Retinal pigment epithelial cell (primary cell): ENCODE measurements at regions not wholly inside any gene's neighbourhood (a gene's known extent, or its start where the extent isn't known, plus 50 kb on each side); places are given as distances from the start of the nearest gene placed in this dataset.

ENCODE experiments used
- DNase-seq: peaks from one replicate; pipeline ENCODE4 v3.0.0-alpha.2; 2010; ENCODE audit warnings: low read depth
- H3K4me3 ChIP-seq: 2 replicates; pipeline ENCODE4 v1.5.1; 2011; ENCODE audit warnings: mild to moderate bottlenecking, low read length, control low read depth, moderate library complexity
- TF ChIP-seq, protein P1 (sequence below): conservative IDR thresholded peaks from 2 replicates; pipeline ENCODE4 v1.5.1; 2011; ENCODE audit warnings: low read depth, low read length, control low read depth, inconsistent platforms

DNA sequence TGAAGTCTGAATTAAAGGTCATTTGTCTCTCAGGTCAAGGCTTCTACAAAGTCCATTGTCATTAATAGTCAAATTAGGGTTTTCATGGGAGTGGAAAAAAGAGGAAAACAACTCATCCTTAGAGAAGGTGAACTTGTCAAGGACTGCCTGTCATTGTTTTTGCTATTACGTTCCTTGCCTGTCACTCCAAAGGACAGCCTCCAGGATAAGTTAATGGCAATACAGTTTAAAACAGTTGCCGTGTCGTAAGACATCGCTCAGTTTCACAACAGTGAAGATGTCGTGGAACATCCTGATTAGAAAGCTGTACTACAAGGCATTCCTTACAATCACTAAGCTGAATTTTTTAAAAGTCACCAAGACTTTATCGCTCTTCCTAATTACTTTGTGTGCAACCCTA is 466.8 kb upstream of the SMIM31 start:
- H3K4me3 ChIP-seq, result no peak overlapping the region
- no peak for DNase-seq
- TF ChIP-seq, protein P1, sequence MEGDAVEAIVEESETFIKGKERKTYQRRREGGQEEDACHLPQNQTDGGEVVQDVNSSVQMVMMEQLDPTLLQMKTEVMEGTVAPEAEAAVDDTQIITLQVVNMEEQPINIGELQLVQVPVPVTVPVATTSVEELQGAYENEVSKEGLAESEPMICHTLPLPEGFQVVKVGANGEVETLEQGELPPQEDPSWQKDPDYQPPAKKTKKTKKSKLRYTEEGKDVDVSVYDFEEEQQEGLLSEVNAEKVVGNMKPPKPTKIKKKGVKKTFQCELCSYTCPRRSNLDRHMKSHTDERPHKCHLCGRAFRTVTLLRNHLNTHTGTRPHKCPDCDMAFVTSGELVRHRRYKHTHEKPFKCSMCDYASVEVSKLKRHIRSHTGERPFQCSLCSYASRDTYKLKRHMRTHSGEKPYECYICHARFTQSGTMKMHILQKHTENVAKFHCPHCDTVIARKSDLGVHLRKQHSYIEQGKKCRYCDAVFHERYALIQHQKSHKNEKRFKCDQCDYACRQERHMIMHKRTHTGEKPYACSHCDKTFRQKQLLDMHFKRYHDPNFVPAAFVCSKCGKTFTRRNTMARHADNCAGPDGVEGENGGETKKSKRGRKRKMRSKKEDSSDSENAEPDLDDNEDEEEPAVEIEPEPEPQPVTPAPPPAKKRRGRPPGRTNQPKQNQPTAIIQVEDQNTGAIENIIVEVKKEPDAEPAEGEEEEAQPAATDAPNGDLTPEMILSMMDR, result no peak

DNA sequence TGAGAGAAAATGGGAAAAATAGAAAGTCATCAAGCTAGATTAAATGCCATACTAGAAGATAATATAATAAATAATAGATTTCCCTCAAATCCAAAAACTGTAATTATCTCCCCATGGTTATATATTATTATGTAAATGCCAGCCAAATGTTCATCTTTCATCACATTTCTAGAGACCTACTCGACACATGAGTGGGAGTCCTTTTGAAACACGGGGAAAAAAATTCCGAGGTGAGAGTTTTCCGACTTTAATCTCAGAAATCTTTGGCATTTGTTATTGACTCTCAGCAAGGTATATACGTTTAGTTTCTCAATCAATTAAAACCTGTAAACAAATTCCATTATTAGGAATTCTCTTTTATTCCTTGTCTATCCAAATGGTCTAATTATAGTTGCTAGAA is 465.4 kb upstream of the SMIM31 start:
- TF ChIP-seq, protein P1, result no peak
- H3K4me3 ChIP-seq, result no peak overlapping the region
- DNase-seq, result no peak

DNA sequence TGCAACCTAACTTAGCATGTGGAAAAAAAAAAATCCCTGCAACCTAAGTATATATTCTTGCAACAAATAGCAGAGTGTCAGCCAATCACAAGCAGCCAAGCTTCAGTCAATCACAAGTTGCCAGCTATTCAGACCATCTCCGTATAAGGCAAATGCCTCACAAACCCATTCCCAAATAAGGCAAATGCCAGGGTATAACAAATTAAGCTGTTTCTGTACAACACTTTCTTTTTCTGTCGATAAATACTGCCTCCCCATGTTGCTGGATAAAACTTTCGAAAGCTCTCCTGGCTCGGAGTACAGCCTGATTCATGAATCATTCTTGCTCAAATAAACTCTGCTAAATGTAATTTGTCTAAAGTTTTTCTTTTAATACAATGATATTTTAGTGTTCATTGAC is 460.7 kb upstream of the SMIM31 start:
- H3K4me3 ChIP-seq, result no peak overlapping the region
- TF ChIP-seq, protein P1, result no peak
- DNase-seq, result no peak

DNA sequence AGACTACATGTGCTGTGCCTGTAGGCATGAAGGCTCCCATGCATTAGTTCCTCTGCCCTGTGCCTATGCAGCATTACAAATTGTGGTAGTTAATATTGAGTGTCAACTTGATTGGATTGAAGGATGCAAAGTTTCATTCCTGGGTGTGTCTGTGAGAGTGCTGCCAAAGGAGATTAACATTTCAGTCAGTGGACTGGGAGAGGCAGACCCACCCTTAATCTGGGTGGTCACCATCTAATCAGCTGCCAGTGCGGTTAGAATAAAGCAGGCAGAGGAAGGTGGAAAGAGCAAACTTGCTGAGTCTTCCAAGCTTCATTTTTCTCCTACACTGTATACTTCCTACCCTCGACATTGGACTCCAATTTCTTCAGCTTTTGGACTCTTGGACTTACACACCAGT is 460.2 kb upstream of the SMIM31 start:
- no peak overlapping the region for H3K4me3 ChIP-seq
- DNase-seq, result peak; percentile 30
- TF ChIP-seq, protein P1, result no peak

DNA sequence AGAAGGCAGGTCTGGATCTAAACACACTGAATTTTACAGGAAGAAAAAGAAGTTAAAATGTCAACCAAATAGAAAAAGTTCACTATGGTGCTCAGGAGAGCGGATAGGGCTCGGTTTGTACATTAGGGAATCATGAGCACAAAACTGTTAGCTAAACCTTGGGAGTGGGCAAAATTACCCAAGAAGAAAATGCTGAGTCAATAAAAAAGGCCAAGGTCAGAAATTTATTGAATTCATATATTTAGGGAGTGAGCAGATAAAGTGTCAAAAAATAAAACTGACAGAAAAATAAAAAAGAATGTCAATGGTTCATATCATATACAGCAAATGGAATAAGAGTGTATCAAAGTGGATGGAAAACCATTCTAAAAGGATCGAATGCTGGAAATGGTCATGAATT is 452.5 kb upstream of the SMIM31 start:
- TF ChIP-seq, protein P1, result no peak
- no peak overlapping the region for H3K4me3 ChIP-seq
- DNase-seq, result no peak

DNA sequence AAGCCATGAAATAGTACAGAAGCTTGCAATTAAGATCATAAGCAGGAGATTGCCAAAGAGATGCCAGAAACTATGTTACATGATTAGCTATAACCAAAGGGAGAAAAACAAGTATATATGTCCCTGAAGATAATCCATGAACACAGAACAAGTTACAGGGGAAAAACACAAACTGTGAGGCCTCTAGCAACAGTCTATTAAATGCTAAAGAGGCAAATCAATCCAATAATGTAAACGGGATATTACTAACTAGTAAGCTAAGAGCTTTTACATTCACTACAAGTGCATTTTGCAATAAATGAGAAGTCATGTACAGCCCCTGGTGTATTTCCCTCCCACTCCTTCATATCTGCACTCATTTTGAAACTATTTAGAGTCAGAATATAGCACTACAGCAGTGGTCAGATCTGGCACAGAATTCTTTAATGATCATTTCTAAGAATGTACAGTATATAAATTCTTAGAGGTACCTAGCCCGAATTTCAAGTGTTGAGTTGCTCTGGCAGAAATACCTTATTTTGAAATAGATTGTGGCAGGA is 449.8 kb upstream of the SMIM31 start:
- peak; percentile 5 for DNase-seq
- no peak overlapping the region for H3K4me3 ChIP-seq
- TF ChIP-seq, protein P1, result no peak

DNA sequence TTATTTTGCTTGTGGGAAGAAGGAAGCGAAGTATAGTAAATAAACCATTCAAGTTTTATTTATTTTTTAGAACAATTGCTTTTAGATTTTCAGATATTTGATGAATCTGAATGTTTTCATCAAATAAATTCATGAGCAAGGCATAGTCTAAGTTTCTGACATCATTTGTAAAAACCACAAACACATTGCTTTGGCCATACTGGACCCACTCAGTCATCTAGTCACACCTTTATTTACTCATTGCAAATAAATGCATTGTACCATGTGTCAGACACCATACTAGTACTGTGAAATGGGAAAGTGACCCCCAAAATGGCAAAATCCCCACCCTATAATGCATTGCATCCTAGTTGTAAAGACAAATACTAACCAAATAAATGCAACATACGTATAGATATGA is 449.1 kb upstream of the SMIM31 start:
- no peak overlapping the region for H3K4me3 ChIP-seq
- TF ChIP-seq, protein P1, result no peak
- no peak for DNase-seq
